ENCODE measurements at regions not wholly inside any gene's neighbourhood (a gene's known extent, or its start where the extent isn't known, plus 50 kb on each side); places are given as distances from the start of the nearest gene placed in this dataset.

DNA sequence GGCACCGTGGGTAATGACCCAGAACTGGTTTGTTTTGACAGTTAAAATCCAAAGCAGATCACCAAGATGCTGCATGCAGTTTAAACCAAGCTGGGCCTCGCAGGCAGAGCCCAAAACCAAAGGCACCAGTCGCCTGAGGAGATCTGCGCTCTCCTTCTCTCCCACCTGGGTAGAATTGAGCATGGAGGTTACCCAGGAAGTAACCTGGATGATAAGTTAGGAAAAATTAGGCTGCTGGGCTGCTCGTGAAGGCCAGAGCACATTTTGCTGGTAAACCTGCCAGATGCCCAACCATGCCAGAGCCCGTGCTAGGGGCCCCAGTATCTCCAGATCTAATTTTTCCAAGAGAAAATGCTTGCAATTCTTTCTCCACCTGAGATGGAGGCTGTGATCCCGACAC is 388.3 kb upstream of the MGMT start:
- ATAC-seq: no peak
- Histone ChIP-seq H3K9ac (ENCODE audit: insufficient read depth, low read depth, low read length) (no peak overlapping the region), H3K4me3 (replicated peaks in 1 of 3; ENCODE audit: insufficient read depth in 1 of 3, low read depth in 2 of 3, low read length in 3 of 3) (no peak overlapping the region), H3K27ac (ENCODE audit: extremely low read length, insufficient read depth, low read length) (no peak overlapping the region), H2AFZ (ENCODE audit: low read length) (no peak overlapping the region), H3K4me2 (ENCODE audit: low read depth, low read length) (no peak overlapping the region), H3K9me3 (ENCODE audit: low read length) (no peaks in the 10 kb centered on the region), H4K20me1 (ENCODE audit: insufficient read depth, low read length) (no peaks in the 10 kb centered on the region), H3K27me3 (ENCODE audit: control insufficient read depth in 1 of 2, insufficient read depth in 2 of 2, low read length in 2 of 2) (no peaks in the 10 kb centered on the region), H3K4me1 (ENCODE audit: insufficient read depth, low read length) (no peaks in the 10 kb centered on the region), H3K36me3 (replicated peaks in 1 of 2; ENCODE audit: control insufficient read depth in 1 of 2, insufficient read depth in 2 of 2, low read length in 2 of 2) (no peaks in the 10 kb centered on the region), H3K79me2 (ENCODE audit: insufficient read depth, low read length) (no peaks in the 10 kb centered on the region)
- intact Hi-C loops (cut with micrococcal nuclease; ENCODE audit: unreplicated experiment) (no loop called here), in situ Hi-C loops (cut with HindIII; ENCODE audit: extremely low pct_ligation_motif_present, low pct_unique_long_range_greater_than_20kb) (no loop called here)
- CTCF ChIA-PET (ENCODE audit: low intra/inter-chr PET ratio, low total read pairs): no interaction called here
- no TSS peak for BruUV-seq (replicated peaks)
- 15% methylated on average over 6 of the region's 7 CpGs for WGBS (ENCODE audit: low lambda C conversion rate)
- TF ChIP-seq HMGA1 (CRISPR knock-in tag; conservative IDR thresholded peaks at IDR 0.05) (no peak), ZNF703 (CRISPR knock-in tag; IDR thresholded peaks at IDR 0.05; ENCODE audit: borderline replicate concordance) (no peak), ZNF34 (CRISPR knock-in tag; IDR thresholded peaks at IDR 0.05; ENCODE audit: borderline replicate concordance) (no peak)
- DNase-seq (ENCODE audit: low spot score): no peak
- no peak for FAIRE-seq
- POLR2A ChIA-PET: no interaction called here

GRCh38 chr10:129079705-129080104 is 387.3 kb upstream of the MGMT start:
- no peak for ATAC-seq
- CTCF ChIA-PET (ENCODE audit: low intra/inter-chr PET ratio, low total read pairs): no interaction called here
- in situ Hi-C loops (cut with HindIII; ENCODE audit: extremely low pct_ligation_motif_present, low pct_unique_long_range_greater_than_20kb): no loop called here
- TF ChIP-seq FIP1L1 (IDR thresholded peaks at IDR 0.05; ENCODE audit: borderline replicate concordance, insufficient read depth, low read depth, low read length) (no peak), ZBTB3 (CRISPR knock-in tag; IDR thresholded peaks at IDR 0.05; ENCODE audit: borderline replicate concordance, low read depth) (no peak), SRSF9 (IDR thresholded peaks at IDR 0.05; ENCODE audit: borderline replicate concordance, insufficient read depth, low read depth, low read length, poor library complexity, severe bottlenecking) (no peak), HOXA9 (CRISPR knock-in tag; IDR thresholded peaks at IDR 0.05; ENCODE audit: borderline replicate concordance) (no peak), ZNF839 (CRISPR knock-in tag; IDR thresholded peaks at IDR 0.05; ENCODE audit: borderline replicate concordance) (no peak), GFI1 (CRISPR knock-in tag; IDR thresholded peaks at IDR 0.05; ENCODE audit: borderline replicate concordance) (no peak), ZNF790 (CRISPR knock-in tag; IDR thresholded peaks at IDR 0.05; ENCODE audit: borderline replicate concordance) (no peak), ZNF24 (IDR thresholded peaks at IDR 0.05) (no peak), ZNF703 (CRISPR knock-in tag; IDR thresholded peaks at IDR 0.05; ENCODE audit: borderline replicate concordance) (no peak), ZSCAN29 (CRISPR knock-in tag; conservative IDR thresholded peaks at IDR 0.05) (no peak), NR2C2 (CRISPR knock-in tag; IDR thresholded peaks at IDR 0.05; ENCODE audit: borderline replicate concordance) (no peak)
- TF ChIP-seq, protein P1, sequence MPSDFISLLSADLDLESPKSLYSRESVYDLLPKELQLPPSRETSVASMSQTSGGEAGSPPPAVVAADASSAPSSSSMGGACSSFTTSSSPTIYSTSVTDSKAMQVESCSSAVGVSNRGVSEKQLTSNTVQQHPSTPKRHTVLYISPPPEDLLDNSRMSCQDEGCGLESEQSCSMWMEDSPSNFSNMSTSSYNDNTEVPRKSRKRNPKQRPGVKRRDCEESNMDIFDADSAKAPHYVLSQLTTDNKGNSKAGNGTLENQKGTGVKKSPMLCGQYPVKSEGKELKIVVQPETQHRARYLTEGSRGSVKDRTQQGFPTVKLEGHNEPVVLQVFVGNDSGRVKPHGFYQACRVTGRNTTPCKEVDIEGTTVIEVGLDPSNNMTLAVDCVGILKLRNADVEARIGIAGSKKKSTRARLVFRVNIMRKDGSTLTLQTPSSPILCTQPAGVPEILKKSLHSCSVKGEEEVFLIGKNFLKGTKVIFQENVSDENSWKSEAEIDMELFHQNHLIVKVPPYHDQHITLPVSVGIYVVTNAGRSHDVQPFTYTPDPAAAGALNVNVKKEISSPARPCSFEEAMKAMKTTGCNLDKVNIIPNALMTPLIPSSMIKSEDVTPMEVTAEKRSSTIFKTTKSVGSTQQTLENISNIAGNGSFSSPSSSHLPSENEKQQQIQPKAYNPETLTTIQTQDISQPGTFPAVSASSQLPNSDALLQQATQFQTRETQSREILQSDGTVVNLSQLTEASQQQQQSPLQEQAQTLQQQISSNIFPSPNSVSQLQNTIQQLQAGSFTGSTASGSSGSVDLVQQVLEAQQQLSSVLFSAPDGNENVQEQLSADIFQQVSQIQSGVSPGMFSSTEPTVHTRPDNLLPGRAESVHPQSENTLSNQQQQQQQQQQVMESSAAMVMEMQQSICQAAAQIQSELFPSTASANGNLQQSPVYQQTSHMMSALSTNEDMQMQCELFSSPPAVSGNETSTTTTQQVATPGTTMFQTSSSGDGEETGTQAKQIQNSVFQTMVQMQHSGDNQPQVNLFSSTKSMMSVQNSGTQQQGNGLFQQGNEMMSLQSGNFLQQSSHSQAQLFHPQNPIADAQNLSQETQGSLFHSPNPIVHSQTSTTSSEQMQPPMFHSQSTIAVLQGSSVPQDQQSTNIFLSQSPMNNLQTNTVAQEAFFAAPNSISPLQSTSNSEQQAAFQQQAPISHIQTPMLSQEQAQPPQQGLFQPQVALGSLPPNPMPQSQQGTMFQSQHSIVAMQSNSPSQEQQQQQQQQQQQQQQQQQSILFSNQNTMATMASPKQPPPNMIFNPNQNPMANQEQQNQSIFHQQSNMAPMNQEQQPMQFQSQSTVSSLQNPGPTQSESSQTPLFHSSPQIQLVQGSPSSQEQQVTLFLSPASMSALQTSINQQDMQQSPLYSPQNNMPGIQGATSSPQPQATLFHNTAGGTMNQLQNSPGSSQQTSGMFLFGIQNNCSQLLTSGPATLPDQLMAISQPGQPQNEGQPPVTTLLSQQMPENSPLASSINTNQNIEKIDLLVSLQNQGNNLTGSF (CRISPR knock-in tag; IDR thresholded peaks at IDR 0.05): no peak

More at GRCh38 chr10:129079705-129080104, 387.3 kb upstream of the MGMT start:
- FAIRE-seq (no peak), DNase-seq (ENCODE audit: low spot score) (no peak)
- H3K4me1 ChIP-seq (ENCODE audit: insufficient read depth, low read length): no peaks in the 10 kb centered on the region
- H3K79me2 ChIP-seq (ENCODE audit: insufficient read depth, low read length): no peaks in the 10 kb centered on the region
- intact Hi-C loops (cut with micrococcal nuclease; ENCODE audit: unreplicated experiment): loop anchor here (10.0 kb wide), 1 partner anchor 175 kb away; no protein-coding TSS in a partner anchor
- H3K27me3 ChIP-seq (ENCODE audit: control insufficient read depth in 1 of 2, insufficient read depth in 2 of 2, low read length in 2 of 2): no peaks in the 10 kb centered on the region
- no peak overlapping the region for H2AFZ ChIP-seq (ENCODE audit: low read length)
- H3K27ac ChIP-seq (ENCODE audit: extremely low read length, insufficient read depth, low read length): no peak overlapping the region
- no peak overlapping the region for H3K9ac ChIP-seq (ENCODE audit: insufficient read depth, low read depth, low read length)
- no peaks in the 10 kb centered on the region for H4K20me1 ChIP-seq (ENCODE audit: insufficient read depth, low read length)
- no TSS peak for BruUV-seq (replicated peaks)
- H3K9me3 ChIP-seq (ENCODE audit: low read length): no peaks in the 10 kb centered on the region
- no peaks in the 10 kb centered on the region for H3K36me3 ChIP-seq (replicated peaks in 1 of 2; ENCODE audit: control insufficient read depth in 1 of 2, insufficient read depth in 2 of 2, low read length in 2 of 2)
- H3K4me3 ChIP-seq (replicated peaks in 1 of 3; ENCODE audit: insufficient read depth in 1 of 3, low read depth in 2 of 3, low read length in 3 of 3): no peak overlapping the region
- WGBS (ENCODE audit: low lambda C conversion rate): 0% methylated on average over 3 of the region's 3 CpGs
- POLR2A ChIA-PET: no interaction called here
- no peak overlapping the region for H3K4me2 ChIP-seq (ENCODE audit: low read depth, low read length)

Data from HepG2 (cell line).